NCI-H2196 treated with DMSO at 0.1 percent for 48 hours (cell line): ENCODE measurements at regions not wholly inside any gene's neighbourhood (a gene's known extent, or its start where the extent isn't known, plus 50 kb on each side); places are given as distances from the start of the nearest gene placed in this dataset.
"Not testable (repeated sequence)": the region's sequence is repeated elsewhere in the genome, so short reads cannot be mapped to it uniquely, and the experiment has no call there.

Experiments
- DNase-seq: peaks from one replicate; lab custom pipeline; 2025; ENCODE audit not compliant: unreplicated experiment; lab: John Stamatoyannopoulos, UW

GRCh38 chr7:131865911-131866310, 309.5 kb upstream of the PODXL start:
- no peak for DNase-seq

GRCh38 chr7:131861620-131862346, 305.4 kb upstream of the PODXL start:
- DNase-seq: no peak

- peak; percentile 25 for DNase-seq
Measured at GRCh38 chr7:131859147-131859821, 302.9 kb upstream of the PODXL start.

GRCh38 chr7:131858611-131859010, 302.2 kb upstream of the PODXL start:
- DNase-seq: no peak

GRCh38 chr7:131849472-131849871, 293.0 kb upstream of the PODXL start:
- DNase-seq: no peak

GRCh38 chr7:131848033-131848432, 291.6 kb upstream of the PODXL start:
- no peak for DNase-seq

- DNase-seq: no peak
Measured at GRCh38 chr7:131845573-131846314, 289.3 kb upstream of the PODXL start.

- DNase-seq: no peak
Measured at GRCh38 chr7:131844369-131844768, 287.9 kb upstream of the PODXL start.

- no peak for DNase-seq
Measured at GRCh38 chr7:131843898-131844331, 287.5 kb upstream of the PODXL start.

- DNase-seq: no peak
Measured at GRCh38 chr7:131839967-131840690, 283.7 kb upstream of the PODXL start.

- no peak for DNase-seq
Measured at GRCh38 chr7:131836733-131837132, 280.3 kb upstream of the PODXL start.

GRCh38 chr7:131835141-131835540, 278.7 kb upstream of the PODXL start:
- no peak for DNase-seq

- no peak for DNase-seq
Measured at GRCh38 chr7:131830681-131831080, 274.3 kb upstream of the PODXL start.

GRCh38 chr7:131829947-131830558, 273.6 kb upstream of the PODXL start:
- DNase-seq: no peak

- no peak for DNase-seq
Measured at GRCh38 chr7:131827421-131827820, 271.0 kb upstream of the PODXL start.

- no peak for DNase-seq
Measured at GRCh38 chr7:131826960-131827359, 270.5 kb upstream of the PODXL start.

- DNase-seq: not testable (repeated sequence)
Measured at GRCh38 chr7:131823961-131824440, 267.6 kb upstream of the PODXL start.

GRCh38 chr7:131819891-131820290, 263.5 kb upstream of the PODXL start:
- no peak for DNase-seq

- DNase-seq: no peak
Measured at GRCh38 chr7:131816391-131817007, 260.1 kb upstream of the PODXL start.

- no peak for DNase-seq
Measured at GRCh38 chr7:131808736-131809135, 252.3 kb upstream of the PODXL start.
